Jurkat, Clone E6-1 (cell line): ENCODE measurements at regions not wholly inside any gene's neighbourhood (a gene's known extent, or its start where the extent isn't known, plus 50 kb on each side); places are given as distances from the start of the nearest gene placed in this dataset.
A peak's percentile ranks its signal among the peaks of the same experiment; 100 is the strongest.
"Not testable (repeated sequence)": the region's sequence is repeated elsewhere in the genome, so short reads cannot be mapped to it uniquely, and the experiment has no call there.

Source experiments
- DNase-seq: peaks from one replicate; pipeline ENCODE4 v3.0.0-alpha.2; 2011; ENCODE audit warnings: low read depth, low spot score
- H3K4me3 ChIP-seq: 2 replicates; pipeline ENCODE4 v1.5.1; 2011; ENCODE audit warnings: mild to moderate bottlenecking, low read length, control low read depth, moderate library complexity

DNA sequence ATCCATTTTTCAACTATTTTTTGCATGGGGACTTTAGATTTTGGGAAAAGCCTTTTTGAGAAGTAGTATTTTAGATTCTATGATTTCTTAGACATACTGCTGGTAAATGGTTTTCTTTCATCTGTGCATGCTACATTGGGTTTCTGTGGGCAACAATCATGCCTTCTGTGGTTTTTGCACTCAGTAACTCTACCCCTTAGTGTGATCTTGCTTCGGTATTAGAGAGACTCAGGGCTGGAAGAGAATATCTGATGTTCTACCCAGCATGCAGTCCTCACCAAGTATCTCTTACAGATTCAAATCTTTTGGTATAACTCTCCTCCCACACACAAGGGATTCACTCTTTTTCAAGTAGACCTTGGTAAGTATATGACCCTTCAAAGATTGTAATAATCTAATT, 183.0 kb downstream of the PMAIP1 start:
- DNase-seq, result peak; percentile 59
- H3K4me3 ChIP-seq, result no peak overlapping the region

DNA sequence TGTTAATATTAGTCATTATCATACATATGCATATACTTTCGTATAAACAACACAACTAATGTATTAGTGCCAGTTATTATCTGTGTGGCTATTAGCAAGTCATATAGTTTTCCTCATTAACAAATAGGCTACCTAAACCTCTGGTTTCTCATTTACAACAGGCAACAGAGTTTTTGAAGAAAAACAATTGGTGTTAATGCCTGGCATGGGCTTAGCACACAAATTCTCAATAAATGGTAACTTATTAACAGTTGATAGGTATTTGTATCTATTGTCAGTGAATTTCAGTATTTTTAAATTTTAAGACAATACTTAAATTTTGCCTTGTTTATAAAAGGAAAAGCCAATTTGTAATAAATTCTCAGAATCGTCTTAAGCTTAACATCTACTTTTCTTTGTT, 182.5 kb downstream of the PMAIP1 start:
- H3K4me3 ChIP-seq, result no peak overlapping the region
- DNase-seq, result no peak

DNA sequence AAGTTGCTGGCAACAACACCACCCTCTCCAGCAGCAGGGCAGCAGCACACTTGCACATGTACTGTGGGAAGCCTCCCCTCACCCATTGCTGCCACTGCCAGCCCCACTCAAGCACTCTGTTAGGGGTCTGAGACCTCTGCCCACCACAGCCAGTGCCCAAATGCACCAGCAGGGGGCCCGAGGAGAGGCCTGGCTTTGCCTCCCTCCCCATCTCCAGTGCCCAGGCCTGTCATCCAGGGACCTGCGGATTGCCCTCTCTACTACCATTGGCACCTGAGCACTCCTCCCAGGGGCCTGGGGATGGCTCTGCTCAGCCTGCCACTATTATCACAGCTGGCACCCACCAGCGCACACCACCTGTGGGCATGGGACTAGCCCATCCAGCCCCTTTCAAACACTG, 175.7 kb downstream of the PMAIP1 start:
- H3K4me3 ChIP-seq, result no peak overlapping the region

DNA sequence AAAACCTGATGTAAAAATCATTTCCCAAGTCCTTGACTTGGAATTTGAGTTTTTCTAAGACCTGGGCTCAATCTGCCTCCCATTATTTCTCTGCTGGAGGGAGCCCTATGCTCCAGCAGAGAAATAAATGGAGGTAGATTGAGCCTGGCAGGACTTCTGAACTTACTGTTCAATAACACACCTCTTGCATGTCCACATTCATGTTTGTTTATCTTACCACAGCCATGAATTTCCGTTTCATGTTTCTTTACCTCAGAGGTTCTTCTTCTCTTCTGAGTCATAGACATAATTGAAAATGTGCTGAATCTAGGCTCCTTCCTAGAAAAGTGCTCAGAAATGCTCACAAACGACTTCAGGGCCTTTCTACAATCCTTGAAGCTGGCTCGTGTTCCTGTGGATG, 170.8 kb downstream of the PMAIP1 start:
- no peak for DNase-seq
- no peak overlapping the region for H3K4me3 ChIP-seq

More for the DNA sequence above, 175.7 kb downstream of the PMAIP1 start:
- DNase-seq, result no peak

DNA sequence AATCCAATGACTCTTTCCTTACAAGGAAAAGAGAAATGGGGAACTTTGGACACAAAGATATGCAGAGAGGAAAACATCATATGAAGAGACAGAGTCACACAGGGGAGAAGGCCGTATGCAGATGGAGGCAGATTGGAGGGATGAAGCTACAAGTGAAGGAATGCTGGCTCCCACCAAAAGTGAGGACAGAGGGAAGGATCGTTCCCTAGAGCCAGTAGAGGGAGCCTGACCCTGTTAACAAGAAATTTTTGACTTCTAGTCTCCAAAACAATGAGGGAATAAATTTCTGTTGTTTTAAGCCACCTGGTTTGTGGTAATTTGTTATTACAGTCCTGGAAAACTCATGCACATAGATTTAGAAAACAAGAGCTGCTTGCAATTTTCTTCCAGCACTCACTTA, 169.3 kb downstream of the PMAIP1 start:
- H3K4me3 ChIP-seq, result no peak overlapping the region
- no peak for DNase-seq

DNA sequence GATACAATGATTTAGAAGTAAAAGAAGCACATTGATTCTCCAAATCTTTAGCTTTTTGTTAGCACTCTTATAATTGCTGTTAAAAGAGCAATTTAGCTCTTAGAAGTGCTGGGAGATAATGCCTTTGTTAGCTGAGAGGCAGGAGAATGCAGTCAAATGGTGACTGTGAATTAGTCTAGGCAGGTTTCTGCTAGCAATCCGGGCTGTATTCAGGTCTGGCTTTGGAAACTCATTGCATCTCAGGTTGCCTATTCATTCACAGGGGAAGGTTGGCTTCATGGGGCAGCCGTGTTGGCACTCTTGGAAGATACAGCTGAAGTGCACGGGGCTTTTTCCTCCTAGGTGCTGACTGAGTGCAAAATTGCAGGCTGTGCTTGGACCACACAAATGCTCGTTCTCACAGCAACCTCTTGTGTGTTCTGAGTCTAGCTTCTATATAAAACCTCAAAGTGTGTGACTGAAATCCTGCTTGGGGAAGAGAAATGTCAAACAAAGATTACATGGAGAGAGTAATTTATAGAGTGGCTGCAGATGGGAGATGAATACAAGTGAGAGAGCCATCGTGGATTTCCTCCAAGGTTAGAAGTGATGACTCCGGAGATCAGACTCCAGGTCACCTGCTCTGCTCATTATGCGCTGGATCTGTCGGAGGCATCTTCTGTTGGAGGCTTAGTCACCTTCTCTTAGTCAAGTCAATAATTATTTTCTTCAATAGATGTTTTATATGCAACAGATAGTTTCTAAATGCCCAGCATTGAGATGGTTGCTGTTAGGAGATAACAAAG, 167.8 kb downstream of the PMAIP1 start:
- no peak for DNase-seq
- H3K4me3 ChIP-seq, result no peak overlapping the region

DNA sequence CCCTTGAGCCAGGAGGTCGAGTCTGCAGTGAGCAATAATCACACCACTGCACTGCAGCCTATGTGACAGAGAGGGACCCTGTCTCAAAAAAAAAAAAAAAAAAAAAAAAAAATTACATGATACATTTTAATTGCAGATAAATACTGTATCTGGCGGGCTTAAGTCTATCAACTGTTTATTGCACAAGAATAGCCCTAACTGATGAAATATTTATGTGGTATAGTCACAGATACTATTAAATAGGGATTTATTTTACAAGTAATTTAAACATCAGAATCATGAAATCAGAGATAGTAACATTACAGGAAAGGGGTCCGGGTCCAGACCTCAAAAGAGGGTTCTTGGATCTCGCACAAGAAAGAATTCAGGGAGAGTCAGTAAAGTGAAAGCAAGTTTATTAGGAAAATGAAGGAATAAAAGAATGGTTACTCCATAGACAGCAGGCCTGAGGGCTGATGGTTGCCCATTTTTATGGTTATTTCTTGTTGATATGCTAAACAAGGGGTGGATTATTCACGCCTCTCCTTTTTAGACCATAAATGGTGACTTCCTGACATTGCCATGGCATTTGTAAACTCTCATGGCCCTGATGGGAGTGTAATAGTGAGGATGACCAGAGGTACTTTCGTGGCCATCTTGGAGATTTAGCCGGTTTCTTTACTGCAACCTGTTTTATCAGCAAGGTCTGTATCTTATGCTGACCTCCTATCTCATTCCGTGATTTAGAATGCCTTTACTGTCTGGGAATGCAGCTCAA, 166.6 kb downstream of the PMAIP1 start:
- no peak overlapping the region for H3K4me3 ChIP-seq
- no peak for DNase-seq

DNA sequence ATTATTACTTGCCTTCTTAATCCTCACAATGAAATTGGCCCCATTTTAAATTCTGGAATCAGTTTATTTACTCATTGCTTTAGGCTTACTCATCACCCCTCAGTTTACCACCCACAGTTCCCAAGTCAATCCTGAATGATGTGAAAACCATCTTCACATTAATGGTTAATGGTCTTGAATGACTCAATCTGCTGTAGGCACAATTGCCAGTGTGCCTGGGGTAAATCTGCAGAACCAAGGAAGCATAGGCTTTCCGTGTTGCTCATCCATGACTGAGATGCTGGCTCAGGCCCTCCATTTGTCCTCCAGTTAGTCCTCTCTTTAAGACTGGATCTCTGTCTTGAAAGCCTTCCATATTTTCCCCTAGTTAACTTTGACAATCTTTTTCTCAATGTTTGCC, 164.5 kb downstream of the PMAIP1 start:
- no peak overlapping the region for H3K4me3 ChIP-seq
- no peak for DNase-seq

DNA sequence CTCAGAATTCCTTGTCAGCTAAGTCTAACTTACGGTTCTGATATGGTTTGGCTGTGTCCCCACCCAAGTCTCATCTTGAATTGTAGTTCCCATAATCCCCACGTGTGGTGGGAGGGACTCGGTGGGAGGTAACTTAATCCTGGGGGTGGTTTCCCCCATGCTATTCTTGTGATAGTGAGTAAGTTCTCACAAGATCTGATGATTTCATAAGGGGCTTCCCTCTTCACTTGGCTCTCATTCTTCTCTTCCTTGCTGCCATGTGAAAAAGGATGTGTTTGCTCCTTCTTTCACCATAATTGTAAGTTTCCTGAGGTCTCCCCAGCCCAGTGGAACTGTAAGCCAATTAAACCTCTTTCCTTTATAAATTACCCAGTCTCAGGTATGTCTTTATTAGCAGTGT, 163.0 kb downstream of the PMAIP1 start:
- H3K4me3 ChIP-seq, DNase-seq: not testable (repeated sequence)

DNA sequence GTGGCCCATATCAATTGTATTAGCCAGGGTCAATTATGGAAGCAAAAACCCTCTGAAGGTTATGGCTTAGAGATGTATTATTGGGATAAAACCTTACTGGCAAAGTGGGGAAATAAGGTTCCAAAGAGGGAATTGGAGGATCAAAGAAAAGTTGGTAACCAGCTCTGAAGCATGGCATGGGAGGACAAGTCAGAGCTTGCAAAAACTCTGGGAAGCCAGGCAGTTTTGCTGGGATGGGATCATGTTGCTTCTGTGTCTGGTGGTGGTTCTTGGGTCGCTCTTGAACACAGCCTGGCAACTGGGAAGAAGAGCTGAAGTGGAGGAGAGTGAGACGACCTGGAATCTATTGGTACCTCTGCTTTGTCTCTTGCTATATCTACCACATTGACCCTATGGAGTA, 162.6 kb downstream of the PMAIP1 start:
- no peak for DNase-seq
- H3K4me3 ChIP-seq, result no peak overlapping the region

DNA sequence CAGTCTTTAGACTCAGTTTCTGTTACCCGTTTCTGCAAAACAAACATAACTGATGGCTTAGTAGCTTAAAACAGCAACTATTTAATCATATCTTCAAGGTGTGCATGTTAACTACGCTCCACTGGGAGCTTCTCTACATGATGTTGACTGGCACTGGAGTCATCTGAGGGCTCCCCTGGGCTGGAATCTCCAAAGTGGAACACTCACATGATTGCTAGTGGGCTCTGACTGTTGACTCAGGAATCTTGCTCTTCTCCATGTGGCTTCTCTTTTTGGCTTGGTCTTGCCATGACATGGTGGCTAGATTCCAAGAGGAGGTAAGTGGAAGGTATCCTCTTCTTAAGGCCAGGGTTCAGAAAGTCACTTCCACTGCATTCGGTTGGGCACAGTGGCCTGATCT, 160.8 kb downstream of the PMAIP1 start:
- no peak for DNase-seq
- H3K4me3 ChIP-seq, result no peak overlapping the region

DNA sequence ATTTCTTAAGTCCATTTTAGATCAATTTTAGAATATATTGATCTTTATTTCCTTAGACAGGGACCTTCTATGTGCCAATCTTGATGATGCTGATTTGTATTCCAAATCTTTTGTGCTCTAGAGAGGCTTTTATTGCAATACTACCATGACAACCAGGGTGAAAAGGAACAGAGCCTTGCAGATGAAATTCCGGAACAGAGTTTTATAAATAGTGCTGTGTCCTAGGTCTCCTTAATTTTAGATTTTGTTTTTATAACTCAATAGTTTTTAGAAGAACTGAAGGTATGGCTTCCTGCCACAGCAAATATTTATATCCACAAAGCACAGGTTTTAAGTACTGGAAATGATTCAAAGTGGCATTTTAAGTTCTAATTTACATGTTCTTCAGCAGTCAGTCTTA, 160.2 kb downstream of the PMAIP1 start:
- DNase-seq, result no peak
- no peak overlapping the region for H3K4me3 ChIP-seq

DNA sequence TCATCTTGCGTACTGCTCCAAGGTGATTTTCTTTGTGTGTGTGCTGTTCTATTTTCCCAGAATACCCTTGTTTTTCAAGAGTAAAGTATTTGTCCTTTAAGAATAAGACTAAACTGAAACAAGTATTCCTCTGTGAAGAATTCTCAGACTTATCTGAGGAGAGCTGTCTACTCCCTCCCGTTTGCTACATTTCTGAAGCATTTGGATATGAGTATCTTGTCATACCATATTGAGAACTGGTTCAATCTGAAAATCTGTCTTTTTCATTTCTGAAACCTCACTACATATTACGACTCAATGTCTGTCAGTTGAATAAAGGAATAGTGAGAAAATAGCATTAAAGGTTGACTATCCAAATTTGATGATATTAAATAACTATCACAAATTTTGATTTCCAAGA, 159.4 kb downstream of the PMAIP1 start:
- DNase-seq, result no peak
- H3K4me3 ChIP-seq, result no peak overlapping the region

DNA sequence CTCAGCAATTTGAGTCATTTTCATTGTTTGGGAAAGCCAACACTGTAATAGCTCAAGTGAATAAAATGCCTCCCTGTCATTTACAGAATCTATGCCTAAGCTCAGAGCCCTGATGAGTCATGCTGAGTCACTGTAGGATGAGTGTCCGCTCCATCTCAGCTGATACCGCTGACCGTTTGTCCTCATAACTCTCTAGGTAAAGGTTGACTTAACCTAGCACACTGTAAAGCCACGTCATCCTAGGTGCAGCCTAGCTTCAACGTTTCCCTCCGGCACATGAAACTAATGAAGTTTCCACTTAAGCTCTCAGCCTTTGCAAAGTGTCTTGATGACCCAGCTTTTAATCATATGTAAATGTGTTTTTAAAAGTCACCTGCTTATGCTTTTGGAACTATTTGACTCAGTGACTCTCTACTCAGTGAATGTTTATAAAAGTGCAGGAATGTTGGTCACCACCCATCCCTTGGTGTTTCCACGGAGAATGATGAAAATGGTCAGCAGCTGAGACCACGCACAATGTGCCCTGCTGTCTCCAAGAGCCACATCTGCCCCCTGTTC, 154.0 kb downstream of the PMAIP1 start:
- H3K4me3 ChIP-seq, result no peak overlapping the region
- DNase-seq, result no peak

DNA sequence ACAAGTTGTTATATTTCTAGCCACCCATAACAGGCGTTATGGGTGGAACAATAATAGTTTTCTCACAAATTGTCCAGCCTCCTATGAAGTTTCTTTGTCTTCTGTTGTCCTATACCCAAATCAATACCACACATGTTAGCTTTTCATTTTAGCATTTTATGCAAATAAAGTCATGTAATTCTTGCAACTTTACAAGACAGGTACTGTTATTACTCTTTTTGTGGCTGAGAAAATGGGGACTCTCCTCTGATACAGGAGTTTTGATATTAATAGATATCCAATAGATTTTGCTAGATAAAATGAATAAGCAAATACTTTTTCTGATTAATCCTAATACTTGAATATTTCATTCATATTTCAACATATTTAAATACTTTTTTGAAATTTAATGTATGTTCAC, 151.0 kb downstream of the PMAIP1 start:
- DNase-seq, result no peak
- H3K4me3 ChIP-seq, result no peak overlapping the region

DNA sequence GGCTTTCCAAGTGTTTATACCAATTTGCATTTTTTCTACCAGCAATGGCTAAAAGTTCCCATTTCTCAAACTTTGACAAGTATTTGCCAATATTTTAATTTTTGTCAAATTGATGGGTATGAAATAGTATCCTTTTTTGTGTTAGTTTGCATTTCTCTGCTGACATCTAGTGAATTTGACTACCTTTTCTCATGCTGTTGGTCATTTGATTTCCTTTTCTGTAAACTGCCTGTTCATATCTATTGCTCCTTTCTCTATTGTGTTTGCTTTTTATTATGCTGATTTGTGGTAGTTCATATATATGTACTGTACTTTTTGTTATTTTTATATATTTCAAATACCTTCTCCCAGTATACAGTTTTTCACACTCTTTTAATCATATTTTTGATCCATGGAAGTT, 149.4 kb downstream of the PMAIP1 start:
- no peak overlapping the region for H3K4me3 ChIP-seq
- no peak for DNase-seq

DNA sequence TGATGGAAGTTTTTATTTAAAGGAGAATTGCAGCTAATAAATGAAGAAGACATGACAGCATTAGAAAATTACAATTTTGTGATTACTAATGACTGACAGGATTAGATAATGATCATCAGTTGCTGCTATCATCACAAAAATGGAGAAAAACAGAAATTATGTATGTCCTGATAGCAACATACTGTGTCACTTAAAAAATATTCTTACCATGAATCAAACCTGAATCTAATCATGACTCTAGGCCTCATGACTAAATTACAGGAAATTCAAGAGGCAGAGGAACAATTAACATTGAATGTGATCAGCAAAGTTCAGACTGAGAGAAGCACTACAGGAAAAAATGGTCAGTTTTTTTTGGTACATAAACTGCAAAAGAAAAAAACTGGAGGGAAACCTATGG, 147.8 kb downstream of the PMAIP1 start:
- no peak overlapping the region for H3K4me3 ChIP-seq
- DNase-seq, result no peak

DNA sequence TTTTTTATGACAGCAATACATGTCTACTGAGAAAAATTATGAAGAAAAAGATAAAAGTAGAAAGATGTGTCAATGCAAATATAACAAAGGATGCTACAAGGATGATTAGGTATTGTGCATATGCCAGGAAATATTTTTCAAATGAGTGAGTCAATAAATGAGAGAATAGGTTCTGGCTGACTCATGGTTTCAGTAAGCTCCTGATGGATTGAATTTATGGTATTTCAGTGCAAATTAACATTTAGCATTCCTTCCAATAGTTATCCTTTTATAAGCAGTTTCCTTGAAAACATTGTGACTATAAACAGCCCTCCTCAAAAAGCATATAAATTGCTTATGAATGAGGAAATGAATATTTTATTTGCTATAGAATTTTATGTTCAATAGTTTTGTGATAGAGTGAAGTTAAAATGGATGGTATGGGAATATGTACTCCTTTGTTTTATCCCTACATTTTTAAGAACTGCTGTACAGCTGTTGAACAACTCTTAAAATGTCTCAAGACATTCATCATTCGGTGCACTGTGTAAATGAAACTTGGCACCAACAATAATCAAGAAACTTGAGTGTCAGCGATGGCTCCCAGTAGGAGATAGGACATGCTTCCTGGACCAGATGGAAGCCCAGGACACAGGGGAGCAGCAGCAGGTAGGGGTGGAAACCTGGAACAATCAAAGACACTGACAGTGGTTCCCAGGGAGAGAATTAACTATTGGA, 144.7 kb downstream of the PMAIP1 start:
- no peak overlapping the region for H3K4me3 ChIP-seq
- no peak for DNase-seq

DNA sequence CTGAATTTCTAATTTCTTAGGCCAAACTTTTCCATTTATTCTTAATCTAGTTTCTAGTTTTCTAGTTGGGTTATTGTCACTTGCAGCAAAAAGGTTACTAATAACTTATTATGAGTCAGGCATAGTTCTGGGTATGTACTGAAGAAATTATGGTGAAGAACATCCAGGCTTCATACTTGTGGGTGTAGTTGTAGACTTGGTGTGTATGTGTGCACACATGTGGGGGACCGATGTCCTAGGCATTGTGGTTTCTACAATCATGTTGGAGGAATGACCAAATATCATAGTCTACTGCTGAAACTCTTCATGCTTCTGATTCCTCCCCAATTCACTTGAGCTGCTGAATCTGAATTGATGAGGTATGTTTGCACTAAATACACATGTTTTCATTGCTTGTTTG, 141.2 kb downstream of the PMAIP1 start:
- no peak overlapping the region for H3K4me3 ChIP-seq
- DNase-seq, result no peak

DNA sequence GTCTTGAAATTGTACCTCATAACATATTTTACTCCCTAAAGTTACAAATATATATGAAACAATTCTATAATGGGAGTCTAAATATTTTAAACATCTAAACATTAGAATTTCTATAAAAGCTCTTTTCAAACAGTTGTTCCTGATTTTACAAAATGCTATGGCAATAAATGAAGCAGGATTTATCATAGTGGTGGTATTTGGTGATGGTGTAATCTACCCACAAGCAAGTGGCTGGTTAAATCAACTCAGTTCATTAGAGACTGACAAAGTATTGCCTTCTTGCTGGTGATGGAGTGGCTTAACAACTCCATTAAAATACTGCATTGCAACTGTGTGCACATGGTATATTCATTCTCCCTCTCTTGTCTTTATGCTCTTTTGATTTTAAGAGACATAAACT, 138.9 kb downstream of the PMAIP1 start:
- H3K4me3 ChIP-seq, result no peak overlapping the region
- no peak for DNase-seq
